Body of pancreas (tissue), 4 donors: ENCODE measurements at regions not wholly inside any gene's neighbourhood (a gene's known extent, or its start where the extent isn't known, plus 50 kb on each side); places are given as distances from the start of the nearest gene placed in this dataset.

Experiments
- POLR2A ChIP-seq, 3 donors: fragments of 450-650 bp; IDR thresholded peaks; one replicate each; pipeline ENCODE4 v1.6.1; 2016; ENCODE audit warnings: antibody characterized with exemption in 3 of 3, mild to moderate bottlenecking in 2 of 3
- TF ChIP-seq, protein P1 (sequence below), 7 experiments: fragments of 450-650 bp in 4 of 7; fragments of 200-600 bp in 3 of 7; sonication (generic) in 3 of 7; IDR thresholded peaks; one replicate each; pipeline ENCODE4 v1.5.1; 2016 to 2019; ENCODE audit warnings: antibody characterized with exemption in 7 of 7

- TF ChIP-seq, protein P1, sequence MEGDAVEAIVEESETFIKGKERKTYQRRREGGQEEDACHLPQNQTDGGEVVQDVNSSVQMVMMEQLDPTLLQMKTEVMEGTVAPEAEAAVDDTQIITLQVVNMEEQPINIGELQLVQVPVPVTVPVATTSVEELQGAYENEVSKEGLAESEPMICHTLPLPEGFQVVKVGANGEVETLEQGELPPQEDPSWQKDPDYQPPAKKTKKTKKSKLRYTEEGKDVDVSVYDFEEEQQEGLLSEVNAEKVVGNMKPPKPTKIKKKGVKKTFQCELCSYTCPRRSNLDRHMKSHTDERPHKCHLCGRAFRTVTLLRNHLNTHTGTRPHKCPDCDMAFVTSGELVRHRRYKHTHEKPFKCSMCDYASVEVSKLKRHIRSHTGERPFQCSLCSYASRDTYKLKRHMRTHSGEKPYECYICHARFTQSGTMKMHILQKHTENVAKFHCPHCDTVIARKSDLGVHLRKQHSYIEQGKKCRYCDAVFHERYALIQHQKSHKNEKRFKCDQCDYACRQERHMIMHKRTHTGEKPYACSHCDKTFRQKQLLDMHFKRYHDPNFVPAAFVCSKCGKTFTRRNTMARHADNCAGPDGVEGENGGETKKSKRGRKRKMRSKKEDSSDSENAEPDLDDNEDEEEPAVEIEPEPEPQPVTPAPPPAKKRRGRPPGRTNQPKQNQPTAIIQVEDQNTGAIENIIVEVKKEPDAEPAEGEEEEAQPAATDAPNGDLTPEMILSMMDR (IDR thresholded peaks at IDR 0.05), result no peak
- TF ChIP-seq POLR2A (IDR thresholded peaks at IDR 0.05), result no peak
Measured at GRCh38 chr5:174996941-174997340, 272.6 kb downstream of the MSX2 start.
